Fibroblast of lung (primary cell): ENCODE measurements at regions not wholly inside any gene's neighbourhood (a gene's known extent, or its start where the extent isn't known, plus 50 kb on each side); places are given as distances from the start of the nearest gene placed in this dataset.

ENCODE experiments used
- EZH2 ChIP-seq: IDR thresholded peaks from 2 replicates; pipeline ENCODE4 v1.5.1; 2012; ENCODE audit warnings: low read length, control low read depth, mild to moderate bottlenecking; ENCODE audit errors: missing control alignments
- TF ChIP-seq, protein P1 (sequence below), 2 donors: IDR thresholded peaks in 1 of 2; conservative IDR thresholded peaks in 1 of 2; 1 replicate in 1 of 2; 2 replicates in 1 of 2; pipeline ENCODE4 v1.5.1; 2011 to 2012; ENCODE audit warnings: low read length in 2 of 2, control low read depth in 1 of 2, inconsistent platforms in 1 of 2, low read depth in 1 of 2, mild to moderate bottlenecking in 1 of 2

DNA sequence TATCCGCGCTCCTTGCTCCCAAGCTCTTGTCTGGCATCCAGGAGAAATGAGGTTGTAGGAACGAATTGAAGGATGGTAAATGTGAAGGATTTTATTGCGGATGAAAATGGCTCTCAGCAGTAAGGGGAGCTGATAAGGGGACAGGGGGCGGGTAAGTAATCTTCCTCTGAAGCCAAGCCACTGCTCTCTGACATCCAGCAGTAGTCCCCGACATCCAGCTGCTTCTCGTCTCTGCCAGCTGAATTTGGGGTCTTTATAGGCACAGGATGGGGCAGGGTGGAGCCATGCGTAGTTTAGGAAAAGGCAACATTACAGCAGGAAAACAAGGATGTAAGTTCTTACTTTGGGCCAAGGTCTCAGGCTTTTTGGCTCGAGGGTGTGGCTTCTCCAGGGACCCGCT, 1370.1 kb upstream of the RAG2 start:
- TF ChIP-seq, protein P1, sequence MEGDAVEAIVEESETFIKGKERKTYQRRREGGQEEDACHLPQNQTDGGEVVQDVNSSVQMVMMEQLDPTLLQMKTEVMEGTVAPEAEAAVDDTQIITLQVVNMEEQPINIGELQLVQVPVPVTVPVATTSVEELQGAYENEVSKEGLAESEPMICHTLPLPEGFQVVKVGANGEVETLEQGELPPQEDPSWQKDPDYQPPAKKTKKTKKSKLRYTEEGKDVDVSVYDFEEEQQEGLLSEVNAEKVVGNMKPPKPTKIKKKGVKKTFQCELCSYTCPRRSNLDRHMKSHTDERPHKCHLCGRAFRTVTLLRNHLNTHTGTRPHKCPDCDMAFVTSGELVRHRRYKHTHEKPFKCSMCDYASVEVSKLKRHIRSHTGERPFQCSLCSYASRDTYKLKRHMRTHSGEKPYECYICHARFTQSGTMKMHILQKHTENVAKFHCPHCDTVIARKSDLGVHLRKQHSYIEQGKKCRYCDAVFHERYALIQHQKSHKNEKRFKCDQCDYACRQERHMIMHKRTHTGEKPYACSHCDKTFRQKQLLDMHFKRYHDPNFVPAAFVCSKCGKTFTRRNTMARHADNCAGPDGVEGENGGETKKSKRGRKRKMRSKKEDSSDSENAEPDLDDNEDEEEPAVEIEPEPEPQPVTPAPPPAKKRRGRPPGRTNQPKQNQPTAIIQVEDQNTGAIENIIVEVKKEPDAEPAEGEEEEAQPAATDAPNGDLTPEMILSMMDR (conservative IDR thresholded peaks at IDR 0.05 in 1 of 2, IDR thresholded peaks at IDR 0.05 in 1 of 2; ENCODE audit: low read depth in 1 of 2, low read length in 2 of 2), result no peak
- TF ChIP-seq EZH2, result no peak
